ENCODE measurements at regions not wholly inside any gene's neighbourhood (a gene's known extent, or its start where the extent isn't known, plus 50 kb on each side); places are given as distances from the start of the nearest gene placed in this dataset.
"Not testable (repeated sequence)": the region's sequence is repeated elsewhere in the genome, so short reads cannot be mapped to it uniquely, and the experiment has no call there.

DNA sequence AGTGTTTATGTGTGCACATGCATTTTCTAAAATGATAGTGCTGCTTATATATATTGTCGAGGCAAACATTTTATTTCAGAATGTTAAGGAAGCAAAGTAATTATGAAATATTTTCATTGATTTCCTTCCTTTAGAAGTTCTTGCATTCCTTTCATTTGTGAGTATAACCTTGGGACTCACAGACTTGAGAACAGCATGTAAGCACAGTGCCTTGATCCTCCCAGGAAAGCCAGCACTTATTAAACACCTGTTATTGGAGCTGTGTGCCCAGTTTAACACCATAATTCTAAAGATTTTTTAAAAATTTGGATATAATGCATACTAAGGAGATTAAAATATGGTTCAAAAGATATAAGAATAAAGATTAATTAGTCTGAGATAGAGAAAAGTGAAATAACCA, 554.4 kb upstream of the FAM98A start:
- no peaks in the 10 kb centered on the region for H3K36me3 ChIP-seq (replicated peaks in 1 of 2; ENCODE audit: insufficient read depth in 1 of 2, low read depth in 2 of 2)
- H3K27me3 ChIP-seq = no peaks in the 10 kb centered on the region
- WGBS, 2 donors = 17 to 21% methylated on average over 1 of the region's 1 CpG
- no peaks in the 10 kb centered on the region for H3K9me3 ChIP-seq
- H3K27ac ChIP-seq = no peak overlapping the region
- H3K4me3 ChIP-seq = no peak overlapping the region
- ATAC-seq (peak; percentile 40), DNase-seq (peak in 1 of 4 donors; percentile 15)
- intact Hi-C loops (cut with DNase I) = no loop called here
- TF ChIP-seq CTCF (IDR thresholded peaks at IDR 0.05) = no peak
- TF ChIP-seq POLR2A (IDR thresholded peaks at IDR 0.05) = no peak
- peaks cover 7% of the 10 kb centered on the region for H3K4me1 ChIP-seq

DNA sequence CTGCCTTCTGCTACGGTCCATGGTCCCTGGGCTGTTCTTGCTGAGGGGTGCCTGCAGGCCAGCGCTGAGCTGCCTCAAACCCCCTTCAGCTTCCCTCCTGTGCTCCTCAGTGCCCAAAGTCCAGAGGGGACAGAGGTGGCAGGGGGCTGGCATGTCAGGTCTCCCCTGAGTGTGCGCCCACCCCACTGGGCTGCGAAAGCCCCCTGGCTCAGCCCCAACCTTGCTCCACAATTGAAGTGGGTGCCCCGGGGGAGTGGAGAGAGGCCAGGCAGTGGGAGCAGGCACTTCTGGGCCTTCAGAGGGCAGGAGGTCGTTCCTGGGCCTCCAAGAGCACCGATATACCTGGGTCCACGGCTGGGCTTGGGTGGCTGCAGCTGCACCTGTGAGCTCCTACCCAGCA, 548.7 kb upstream of the FAM98A start:
- Histone ChIP-seq H3K4me3 (no peak overlapping the region), H3K9me3 (no peaks in the 10 kb centered on the region), H3K4me1 (no peaks in the 10 kb centered on the region), H3K27me3 (no peaks in the 10 kb centered on the region), H3K36me3 (replicated peaks in 1 of 2; ENCODE audit: insufficient read depth in 1 of 2, low read depth in 2 of 2) (no peaks in the 10 kb centered on the region), H3K27ac (no peak overlapping the region)
- no peak for DNase-seq
- TF ChIP-seq CTCF (IDR thresholded peaks at IDR 0.05) (no peak), POLR2A (IDR thresholded peaks at IDR 0.05) (no peak)
- ATAC-seq = no peak
- intact Hi-C loops (cut with DNase I) = no loop called here
- 95 to 100% methylated on average over 2 to 7 of the region's 8 CpGs for WGBS, 2 donors

- H3K36me3 ChIP-seq (replicated peaks in 1 of 2; ENCODE audit: insufficient read depth in 1 of 2, low read depth in 2 of 2) = no peaks in the 10 kb centered on the region
- TF ChIP-seq POLR2A (IDR thresholded peaks at IDR 0.05) = no peak
- TF ChIP-seq CTCF (IDR thresholded peaks at IDR 0.05) = no peak
- H3K9me3 ChIP-seq = no peaks in the 10 kb centered on the region
- intact Hi-C loops (cut with DNase I) = no loop called here
- H3K4me1 ChIP-seq = no peaks in the 10 kb centered on the region
- H3K27me3 ChIP-seq = no peaks in the 10 kb centered on the region
- 75 to 78% methylated on average over 1 of the region's 1 CpG for WGBS, 2 donors
- ATAC-seq (no peak), DNase-seq (no peak)
- no peak overlapping the region for H3K27ac ChIP-seq
- H3K4me3 ChIP-seq = no peak overlapping the region
These were observed 544.0 kb upstream of the FAM98A start for GRCh38 chr2:34143149-34143548.

DNA sequence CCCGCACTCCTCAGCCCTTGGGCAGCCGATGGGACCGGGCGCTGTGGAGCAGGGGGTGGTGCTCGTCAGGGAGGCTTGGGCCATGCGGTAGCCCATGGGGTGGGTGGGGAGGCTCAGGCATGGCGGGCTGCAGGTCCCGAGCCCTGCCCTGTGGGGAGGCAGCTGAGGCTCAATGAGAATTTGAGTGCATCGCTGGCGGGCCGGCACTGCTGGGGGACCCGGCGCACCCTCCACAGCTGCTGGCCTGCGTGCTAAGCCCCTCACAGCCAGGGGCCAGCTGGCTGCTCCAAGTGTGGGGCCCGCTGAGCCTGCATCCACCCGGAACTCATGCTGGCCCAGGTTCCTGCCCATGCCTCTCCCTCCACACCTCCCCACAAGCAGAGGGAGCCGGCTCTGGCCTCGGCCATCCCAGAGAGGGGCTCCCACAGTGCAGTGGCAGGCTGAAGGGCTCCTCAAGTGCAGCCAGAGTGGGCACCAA, 543.5 kb upstream of the FAM98A start:
- ATAC-seq; H3K4me3 ChIP-seq; H3K27ac ChIP-seq; H3K27me3 ChIP-seq; H3K9me3 ChIP-seq; DNase-seq; H3K36me3 ChIP-seq (replicated peaks in 1 of 2; ENCODE audit: insufficient read depth in 1 of 2, low read depth in 2 of 2); intact Hi-C loops (cut with DNase I); H3K4me1 ChIP-seq: not testable (repeated sequence)
- WGBS, 2 donors = 96% methylated on average over 18 of the region's 18 CpGs; no CpG with 5 or more reads in 1 of the 2 donors

GRCh38 chr2:34133065-34133464, 534.0 kb upstream of the FAM98A start:
- H3K27ac ChIP-seq; DNase-seq; intact Hi-C loops (cut with DNase I); H3K27me3 ChIP-seq; ATAC-seq; H3K9me3 ChIP-seq; H3K4me1 ChIP-seq; H3K36me3 ChIP-seq (replicated peaks in 1 of 2; ENCODE audit: insufficient read depth in 1 of 2, low read depth in 2 of 2); H3K4me3 ChIP-seq: not testable (repeated sequence)
- 90 to 93% methylated on average over 12 to 16 of the region's 24 CpGs for WGBS, 2 donors

DNA sequence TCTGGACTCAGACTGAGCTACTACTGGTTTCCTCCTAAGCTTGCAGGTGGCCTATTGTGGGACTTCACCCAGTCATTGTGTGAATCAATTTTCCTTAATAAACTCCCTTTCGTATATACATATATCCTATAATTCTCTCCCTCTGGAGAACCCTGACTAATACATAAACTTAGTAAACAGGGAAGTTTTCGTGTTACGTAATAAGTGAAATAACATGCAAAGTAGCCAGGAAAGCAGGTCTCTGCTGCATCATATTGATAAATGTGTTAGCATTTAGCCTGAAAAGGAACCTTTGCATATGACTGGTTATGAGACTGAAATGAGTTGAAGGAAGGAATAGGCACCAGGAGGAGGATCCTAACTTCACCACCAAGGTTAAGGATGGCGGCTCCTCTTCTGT, 527.2 kb upstream of the FAM98A start:
- no peak for TF ChIP-seq CTCF (IDR thresholded peaks at IDR 0.05)
- ATAC-seq (no peak), DNase-seq (no peak)
- Histone ChIP-seq H3K4me3 (no peak overlapping the region), H3K27me3 (no peaks in the 10 kb centered on the region), H3K9me3 (no peaks in the 10 kb centered on the region), H3K27ac (no peak overlapping the region), H3K36me3 (replicated peaks in 1 of 2; ENCODE audit: insufficient read depth in 1 of 2, low read depth in 2 of 2) (no peaks in the 10 kb centered on the region), H3K4me1 (no peaks in the 10 kb centered on the region)
- intact Hi-C loops (cut with DNase I) = no loop called here
- 94 to 96% methylated on average over 4 of the region's 4 CpGs for WGBS, 2 donors
